ENCODE measurements at regions not wholly inside any gene's neighbourhood (a gene's known extent, or its start where the extent isn't known, plus 50 kb on each side); places are given as distances from the start of the nearest gene placed in this dataset.
A peak's percentile ranks its signal among the peaks of the same experiment; 100 is the strongest.

GRCh38 chr10:36448760-36449691, 676.4 kb upstream of the ANKRD30A start (continued):
- TF ChIP-seq, protein P1, sequence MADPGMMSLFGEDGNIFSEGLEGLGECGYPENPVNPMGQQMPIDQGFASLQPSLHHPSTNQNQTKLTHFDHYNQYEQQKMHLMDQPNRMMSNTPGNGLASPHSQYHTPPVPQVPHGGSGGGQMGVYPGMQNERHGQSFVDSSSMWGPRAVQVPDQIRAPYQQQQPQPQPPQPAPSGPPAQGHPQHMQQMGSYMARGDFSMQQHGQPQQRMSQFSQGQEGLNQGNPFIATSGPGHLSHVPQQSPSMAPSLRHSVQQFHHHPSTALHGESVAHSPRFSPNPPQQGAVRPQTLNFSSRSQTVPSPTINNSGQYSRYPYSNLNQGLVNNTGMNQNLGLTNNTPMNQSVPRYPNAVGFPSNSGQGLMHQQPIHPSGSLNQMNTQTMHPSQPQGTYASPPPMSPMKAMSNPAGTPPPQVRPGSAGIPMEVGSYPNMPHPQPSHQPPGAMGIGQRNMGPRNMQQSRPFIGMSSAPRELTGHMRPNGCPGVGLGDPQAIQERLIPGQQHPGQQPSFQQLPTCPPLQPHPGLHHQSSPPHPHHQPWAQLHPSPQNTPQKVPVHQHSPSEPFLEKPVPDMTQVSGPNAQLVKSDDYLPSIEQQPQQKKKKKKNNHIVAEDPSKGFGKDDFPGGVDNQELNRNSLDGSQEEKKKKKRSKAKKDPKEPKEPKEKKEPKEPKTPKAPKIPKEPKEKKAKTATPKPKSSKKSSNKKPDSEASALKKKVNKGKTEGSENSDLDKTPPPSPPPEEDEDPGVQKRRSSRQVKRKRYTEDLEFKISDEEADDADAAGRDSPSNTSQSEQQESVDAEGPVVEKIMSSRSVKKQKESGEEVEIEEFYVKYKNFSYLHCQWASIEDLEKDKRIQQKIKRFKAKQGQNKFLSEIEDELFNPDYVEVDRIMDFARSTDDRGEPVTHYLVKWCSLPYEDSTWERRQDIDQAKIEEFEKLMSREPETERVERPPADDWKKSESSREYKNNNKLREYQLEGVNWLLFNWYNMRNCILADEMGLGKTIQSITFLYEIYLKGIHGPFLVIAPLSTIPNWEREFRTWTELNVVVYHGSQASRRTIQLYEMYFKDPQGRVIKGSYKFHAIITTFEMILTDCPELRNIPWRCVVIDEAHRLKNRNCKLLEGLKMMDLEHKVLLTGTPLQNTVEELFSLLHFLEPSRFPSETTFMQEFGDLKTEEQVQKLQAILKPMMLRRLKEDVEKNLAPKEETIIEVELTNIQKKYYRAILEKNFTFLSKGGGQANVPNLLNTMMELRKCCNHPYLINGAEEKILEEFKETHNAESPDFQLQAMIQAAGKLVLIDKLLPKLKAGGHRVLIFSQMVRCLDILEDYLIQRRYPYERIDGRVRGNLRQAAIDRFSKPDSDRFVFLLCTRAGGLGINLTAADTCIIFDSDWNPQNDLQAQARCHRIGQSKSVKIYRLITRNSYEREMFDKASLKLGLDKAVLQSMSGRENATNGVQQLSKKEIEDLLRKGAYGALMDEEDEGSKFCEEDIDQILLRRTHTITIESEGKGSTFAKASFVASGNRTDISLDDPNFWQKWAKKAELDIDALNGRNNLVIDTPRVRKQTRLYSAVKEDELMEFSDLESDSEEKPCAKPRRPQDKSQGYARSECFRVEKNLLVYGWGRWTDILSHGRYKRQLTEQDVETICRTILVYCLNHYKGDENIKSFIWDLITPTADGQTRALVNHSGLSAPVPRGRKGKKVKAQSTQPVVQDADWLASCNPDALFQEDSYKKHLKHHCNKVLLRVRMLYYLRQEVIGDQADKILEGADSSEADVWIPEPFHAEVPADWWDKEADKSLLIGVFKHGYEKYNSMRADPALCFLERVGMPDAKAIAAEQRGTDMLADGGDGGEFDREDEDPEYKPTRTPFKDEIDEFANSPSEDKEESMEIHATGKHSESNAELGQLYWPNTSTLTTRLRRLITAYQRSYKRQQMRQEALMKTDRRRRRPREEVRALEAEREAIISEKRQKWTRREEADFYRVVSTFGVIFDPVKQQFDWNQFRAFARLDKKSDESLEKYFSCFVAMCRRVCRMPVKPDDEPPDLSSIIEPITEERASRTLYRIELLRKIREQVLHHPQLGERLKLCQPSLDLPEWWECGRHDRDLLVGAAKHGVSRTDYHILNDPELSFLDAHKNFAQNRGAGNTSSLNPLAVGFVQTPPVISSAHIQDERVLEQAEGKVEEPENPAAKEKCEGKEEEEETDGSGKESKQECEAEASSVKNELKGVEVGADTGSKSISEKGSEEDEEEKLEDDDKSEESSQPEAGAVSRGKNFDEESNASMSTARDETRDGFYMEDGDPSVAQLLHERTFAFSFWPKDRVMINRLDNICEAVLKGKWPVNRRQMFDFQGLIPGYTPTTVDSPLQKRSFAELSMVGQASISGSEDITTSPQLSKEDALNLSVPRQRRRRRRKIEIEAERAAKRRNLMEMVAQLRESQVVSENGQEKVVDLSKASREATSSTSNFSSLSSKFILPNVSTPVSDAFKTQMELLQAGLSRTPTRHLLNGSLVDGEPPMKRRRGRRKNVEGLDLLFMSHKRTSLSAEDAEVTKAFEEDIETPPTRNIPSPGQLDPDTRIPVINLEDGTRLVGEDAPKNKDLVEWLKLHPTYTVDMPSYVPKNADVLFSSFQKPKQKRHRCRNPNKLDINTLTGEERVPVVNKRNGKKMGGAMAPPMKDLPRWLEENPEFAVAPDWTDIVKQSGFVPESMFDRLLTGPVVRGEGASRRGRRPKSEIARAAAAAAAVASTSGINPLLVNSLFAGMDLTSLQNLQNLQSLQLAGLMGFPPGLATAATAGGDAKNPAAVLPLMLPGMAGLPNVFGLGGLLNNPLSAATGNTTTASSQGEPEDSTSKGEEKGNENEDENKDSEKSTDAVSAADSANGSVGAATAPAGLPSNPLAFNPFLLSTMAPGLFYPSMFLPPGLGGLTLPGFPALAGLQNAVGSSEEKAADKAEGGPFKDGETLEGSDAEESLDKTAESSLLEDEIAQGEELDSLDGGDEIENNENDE (IDR thresholded peaks at IDR 0.05; ENCODE audit: insufficient replicate concordance, low read length) = peak; percentile 87
- TF ChIP-seq TEAD4 (IDR thresholded peaks at IDR 0.05; ENCODE audit: low read depth, low read length) = no peak
